ENCODE measurements at regions not wholly inside any gene's neighbourhood (a gene's known extent, or its start where the extent isn't known, plus 50 kb on each side); places are given as distances from the start of the nearest gene placed in this dataset.

GRCh38 chrX:67288156-67288555, 255.7 kb upstream of the AR start:
- no peaks in the 10 kb centered on the region for H3K4me1 Mint-ChIP-seq (ENCODE audit: low read depth)
- H3K4me3 Mint-ChIP-seq (ENCODE audit: low read depth), result no peak overlapping the region
- H3K27ac Mint-ChIP-seq, result no peak overlapping the region
- DNase-seq (ENCODE audit: low spot score, unreplicated experiment), result no peak
- H3K36me3 Mint-ChIP-seq (ENCODE audit: insufficient read depth), result no peaks in the 10 kb centered on the region
- peaks cover 7% of the 10 kb centered on the region for H3K9me3 Mint-ChIP-seq (ENCODE audit: low read depth)
- no peaks in the 10 kb centered on the region for H3K27me3 Mint-ChIP-seq
- TF ChIP-seq, protein P1, sequence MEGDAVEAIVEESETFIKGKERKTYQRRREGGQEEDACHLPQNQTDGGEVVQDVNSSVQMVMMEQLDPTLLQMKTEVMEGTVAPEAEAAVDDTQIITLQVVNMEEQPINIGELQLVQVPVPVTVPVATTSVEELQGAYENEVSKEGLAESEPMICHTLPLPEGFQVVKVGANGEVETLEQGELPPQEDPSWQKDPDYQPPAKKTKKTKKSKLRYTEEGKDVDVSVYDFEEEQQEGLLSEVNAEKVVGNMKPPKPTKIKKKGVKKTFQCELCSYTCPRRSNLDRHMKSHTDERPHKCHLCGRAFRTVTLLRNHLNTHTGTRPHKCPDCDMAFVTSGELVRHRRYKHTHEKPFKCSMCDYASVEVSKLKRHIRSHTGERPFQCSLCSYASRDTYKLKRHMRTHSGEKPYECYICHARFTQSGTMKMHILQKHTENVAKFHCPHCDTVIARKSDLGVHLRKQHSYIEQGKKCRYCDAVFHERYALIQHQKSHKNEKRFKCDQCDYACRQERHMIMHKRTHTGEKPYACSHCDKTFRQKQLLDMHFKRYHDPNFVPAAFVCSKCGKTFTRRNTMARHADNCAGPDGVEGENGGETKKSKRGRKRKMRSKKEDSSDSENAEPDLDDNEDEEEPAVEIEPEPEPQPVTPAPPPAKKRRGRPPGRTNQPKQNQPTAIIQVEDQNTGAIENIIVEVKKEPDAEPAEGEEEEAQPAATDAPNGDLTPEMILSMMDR (IDR thresholded peaks at IDR 0.05; ENCODE audit: unreplicated experiment), result no peak

DNA sequence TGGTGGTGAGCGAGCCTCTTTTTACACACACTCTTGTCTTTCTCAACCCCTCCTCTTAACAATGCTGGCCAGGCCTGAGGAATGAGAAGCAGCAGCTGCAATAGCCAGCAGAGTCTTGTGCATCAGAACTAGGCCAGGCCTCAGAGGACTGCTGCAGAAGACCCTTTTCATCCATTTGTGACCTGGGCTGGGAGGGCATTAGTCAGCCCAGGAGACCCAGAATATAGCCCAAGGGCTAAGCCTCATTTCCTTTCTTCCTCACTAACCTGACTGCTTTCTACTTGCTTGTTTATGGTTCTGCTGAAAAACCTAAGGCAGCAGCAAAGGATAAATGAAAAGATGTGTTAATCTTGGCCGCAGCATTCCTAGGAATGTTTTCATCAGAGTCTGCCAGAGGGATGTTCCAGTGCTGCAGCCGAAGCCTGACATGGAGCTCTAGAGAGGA, 254.7 kb upstream of the AR start:
- DNase-seq (ENCODE audit: low spot score, unreplicated experiment), result no peak
- TF ChIP-seq, protein P1 (IDR thresholded peaks at IDR 0.05; ENCODE audit: unreplicated experiment), result no peak
- H3K27ac Mint-ChIP-seq, result no peak overlapping the region
- H3K4me3 Mint-ChIP-seq (ENCODE audit: low read depth), result no peak overlapping the region
- no peaks in the 10 kb centered on the region for H3K27me3 Mint-ChIP-seq
- H3K4me1 Mint-ChIP-seq (ENCODE audit: low read depth), result no peaks in the 10 kb centered on the region
- no peaks in the 10 kb centered on the region for H3K36me3 Mint-ChIP-seq (ENCODE audit: insufficient read depth)
- peaks cover 1% of the 10 kb centered on the region for H3K9me3 Mint-ChIP-seq (ENCODE audit: low read depth)

GRCh38 chrX:67290489-67291220, 253.2 kb upstream of the AR start:
- H3K36me3 Mint-ChIP-seq (ENCODE audit: insufficient read depth), result no peaks in the 10 kb centered on the region
- no peaks in the 10 kb centered on the region for H3K27me3 Mint-ChIP-seq
- H3K4me1 Mint-ChIP-seq (ENCODE audit: low read depth), result no peaks in the 10 kb centered on the region
- TF ChIP-seq, protein P1 (IDR thresholded peaks at IDR 0.05; ENCODE audit: unreplicated experiment), result no peak
- no peak for DNase-seq (ENCODE audit: low spot score, unreplicated experiment)
- no peak overlapping the region for H3K27ac Mint-ChIP-seq
- H3K9me3 Mint-ChIP-seq (ENCODE audit: low read depth), result no peaks in the 10 kb centered on the region
- no peak overlapping the region for H3K4me3 Mint-ChIP-seq (ENCODE audit: low read depth)

GRCh38 chrX:67295924-67296323, 247.9 kb upstream of the AR start:
- no peak for DNase-seq (ENCODE audit: low spot score, unreplicated experiment)
- no peaks in the 10 kb centered on the region for H3K27me3 Mint-ChIP-seq
- no peak overlapping the region for H3K27ac Mint-ChIP-seq
- H3K9me3 Mint-ChIP-seq (ENCODE audit: low read depth), result peaks cover 15% of the 10 kb centered on the region
- no peak overlapping the region for H3K4me3 Mint-ChIP-seq (ENCODE audit: low read depth)
- no peaks in the 10 kb centered on the region for H3K4me1 Mint-ChIP-seq (ENCODE audit: low read depth)
- H3K36me3 Mint-ChIP-seq (ENCODE audit: insufficient read depth), result no peaks in the 10 kb centered on the region
- TF ChIP-seq, protein P1 (IDR thresholded peaks at IDR 0.05; ENCODE audit: unreplicated experiment), result no peak

- no peak overlapping the region for H3K4me3 Mint-ChIP-seq (ENCODE audit: low read depth)
Observed at GRCh38 chrX:67296395-67296794, 247.4 kb upstream of the AR start.

More at GRCh38 chrX:67296395-67296794, 247.4 kb upstream of the AR start:
- no peak for DNase-seq (ENCODE audit: low spot score, unreplicated experiment)
- TF ChIP-seq, protein P1 (IDR thresholded peaks at IDR 0.05; ENCODE audit: unreplicated experiment), result no peak
- Mint-ChIP-seq H3K9me3 (ENCODE audit: low read depth) (peaks cover 18% of the 10 kb centered on the region), H3K36me3 (ENCODE audit: insufficient read depth) (no peaks in the 10 kb centered on the region), H3K27ac (no peak overlapping the region), H3K4me1 (ENCODE audit: low read depth) (no peaks in the 10 kb centered on the region), H3K27me3 (no peaks in the 10 kb centered on the region)

All from progenitor cell of endocrine pancreas (in vitro differentiated cells).